Spinal cord (tissue), 9 donors: ENCODE measurements at regions not wholly inside any gene's neighbourhood (a gene's known extent, or its start where the extent isn't known, plus 50 kb on each side); places are given as distances from the start of the nearest gene placed in this dataset.

Experiments used
- DNase-seq, 6 donors: peaks; one replicate each; pipeline versions ENCODE4 v3.0.0 to v3.0.0-alpha.2; 2013 to 2015; ENCODE audit warnings: low spot score in 6 of 6, low read depth in 4 of 6
- H3K27ac ChIP-seq: one replicate; pipeline ENCODE4 v1.5.1; 2013; ENCODE audit warnings: low read depth, low read length, control low read depth
- H3K27me3 ChIP-seq: one replicate; pipeline ENCODE4 v1.6.1; 2013; ENCODE audit warnings: low read length; ENCODE audit not compliant: control insufficient read depth, insufficient read depth
- H3K36me3 ChIP-seq: one replicate; pipeline ENCODE4 v1.6.1; 2013; ENCODE audit warnings: low read length; ENCODE audit not compliant: control insufficient read depth, insufficient read depth
- H3K4me1 ChIP-seq: one replicate; pipeline ENCODE4 v1.6.1; 2013; ENCODE audit warnings: low read length; ENCODE audit not compliant: control insufficient read depth, insufficient read depth
- H3K4me3 ChIP-seq: one replicate; pipeline ENCODE4 v1.5.1; 2013; ENCODE audit warnings: low read depth, low read length, control low read depth
- H3K9me3 ChIP-seq: one replicate; pipeline ENCODE4 v1.6.1; 2013; ENCODE audit warnings: low read length; ENCODE audit not compliant: control insufficient read depth, insufficient read depth
- WGBS: methylation state at CpG from one replicate; pipeline ENCODE4 v1.1.5; 2013; ENCODE audit warnings: missing lambda C conversion rate; ENCODE audit not compliant: insufficient coverage; 5-methylcytosine and 5-hydroxymethylcytosine counted together
- donor health status: healthy.

- no peak overlapping the region for H3K27ac ChIP-seq
- no CpG with 5 or more reads among the region's 3 CpGs for WGBS
- no peaks in the 10 kb centered on the region for H3K4me1 ChIP-seq
- no peaks in the 10 kb centered on the region for H3K27me3 ChIP-seq
- H3K9me3 ChIP-seq, result peaks cover 2% of the 10 kb centered on the region
- no peak for DNase-seq
- H3K36me3 ChIP-seq, result no peaks in the 10 kb centered on the region
- no peak overlapping the region for H3K4me3 ChIP-seq
These were observed 297.5 kb upstream of the CRIM1 start for GRCh38 chr2:36058076-36058475.

GRCh38 chr2:36052819-36053218, 302.8 kb upstream of the CRIM1 start:
- Histone ChIP-seq H3K27ac (no peak overlapping the region), H3K36me3 (no peaks in the 10 kb centered on the region), H3K9me3 (no peaks in the 10 kb centered on the region), H3K27me3 (no peaks in the 10 kb centered on the region), H3K4me1 (no peaks in the 10 kb centered on the region), H3K4me3 (no peak overlapping the region)
- no peak for DNase-seq
- 100% methylated on average over 1 of the region's 1 CpG for WGBS

- H3K9me3 ChIP-seq, result no peaks in the 10 kb centered on the region
- no peaks in the 10 kb centered on the region for H3K27me3 ChIP-seq
- H3K36me3 ChIP-seq, result no peaks in the 10 kb centered on the region
- no CpG with 5 or more reads among the region's 4 CpGs for WGBS
- H3K4me1 ChIP-seq, result no peaks in the 10 kb centered on the region
- H3K27ac ChIP-seq, result no peak overlapping the region
- peak in 2 of 6 donors; percentile 3 to 70 for DNase-seq
- H3K4me3 ChIP-seq, result no peak overlapping the region
These were observed 311.2 kb upstream of the CRIM1 start for GRCh38 chr2:36044411-36044810.

- Histone ChIP-seq H3K27ac (no peak overlapping the region), H3K4me3 (no peak overlapping the region), H3K4me1 (no peaks in the 10 kb centered on the region), H3K27me3 (no peaks in the 10 kb centered on the region), H3K9me3 (no peaks in the 10 kb centered on the region), H3K36me3 (no peaks in the 10 kb centered on the region)
- no peak for DNase-seq
- WGBS, result no CpG with 5 or more reads among the region's 3 CpGs
These were observed 320.4 kb upstream of the CRIM1 start for GRCh38 chr2:36035137-36035536.

GRCh38 chr2:36032046-36032445, 323.5 kb upstream of the CRIM1 start:
- no peaks in the 10 kb centered on the region for H3K27me3 ChIP-seq
- no peak for DNase-seq
- H3K4me3 ChIP-seq, result no peak overlapping the region
- 89% methylated on average over 2 of the region's 3 CpGs for WGBS
- no peaks in the 10 kb centered on the region for H3K9me3 ChIP-seq
- no peak overlapping the region for H3K27ac ChIP-seq
- no peaks in the 10 kb centered on the region for H3K4me1 ChIP-seq
- no peaks in the 10 kb centered on the region for H3K36me3 ChIP-seq

- Histone ChIP-seq H3K4me1 (no peaks in the 10 kb centered on the region), H3K27me3 (no peaks in the 10 kb centered on the region), H3K9me3 (no peaks in the 10 kb centered on the region), H3K27ac (no peak overlapping the region), H3K36me3 (no peaks in the 10 kb centered on the region), H3K4me3 (no peak overlapping the region)
- WGBS, result 67% methylated on average over 1 of the region's 1 CpG
- no peak for DNase-seq
These were observed 324.1 kb upstream of the CRIM1 start for GRCh38 chr2:36031471-36031870.

- H3K9me3 ChIP-seq, result no peaks in the 10 kb centered on the region
- WGBS, result 29% methylated on average over 1 of the region's 2 CpGs
These were observed 328.0 kb upstream of the CRIM1 start for GRCh38 chr2:36027616-36028015.

GRCh38 chr2:36013064-36013463, 342.5 kb upstream of the CRIM1 start:
- no CpG with 5 or more reads among the region's 1 CpG for WGBS

More at GRCh38 chr2:36027616-36028015, 328.0 kb upstream of the CRIM1 start:
- H3K36me3 ChIP-seq, result no peaks in the 10 kb centered on the region
- DNase-seq, result peak in 1 of 6 donors; percentile 2
- no peaks in the 10 kb centered on the region for H3K27me3 ChIP-seq
- no peaks in the 10 kb centered on the region for H3K4me1 ChIP-seq
- no peak overlapping the region for H3K4me3 ChIP-seq
- H3K27ac ChIP-seq, result no peak overlapping the region

GRCh38 chr2:36006444-36006843, 349.1 kb upstream of the CRIM1 start:
- Histone ChIP-seq H3K36me3 (no peaks in the 10 kb centered on the region), H3K4me3 (no peak overlapping the region), H3K27me3 (no peaks in the 10 kb centered on the region), H3K27ac (no peak overlapping the region), H3K4me1 (no peaks in the 10 kb centered on the region), H3K9me3 (no peaks in the 10 kb centered on the region)
- DNase-seq, result no peak
- 81% methylated on average over 2 of the region's 4 CpGs for WGBS

More at GRCh38 chr2:36013064-36013463, 342.5 kb upstream of the CRIM1 start:
- Histone ChIP-seq H3K27ac (no peak overlapping the region), H3K36me3 (no peaks in the 10 kb centered on the region), H3K9me3 (no peaks in the 10 kb centered on the region), H3K4me3 (no peak overlapping the region), H3K27me3 (no peaks in the 10 kb centered on the region), H3K4me1 (no peaks in the 10 kb centered on the region)
- DNase-seq, result no peak

GRCh38 chr2:36002941-36003340, 352.6 kb upstream of the CRIM1 start:
- Histone ChIP-seq H3K4me1 (no peaks in the 10 kb centered on the region), H3K9me3 (no peaks in the 10 kb centered on the region), H3K27ac (no peak overlapping the region), H3K27me3 (no peaks in the 10 kb centered on the region), H3K4me3 (no peak overlapping the region), H3K36me3 (no peaks in the 10 kb centered on the region)
- no peak for DNase-seq
- no CpG with 5 or more reads among the region's 1 CpG for WGBS
